NT2/D1 (cell line): ENCODE measurements at regions not wholly inside any gene's neighbourhood (a gene's known extent, or its start where the extent isn't known, plus 50 kb on each side); places are given as distances from the start of the nearest gene placed in this dataset.
A peak's percentile ranks its signal among the peaks of the same experiment; 100 is the strongest.

Source experiments
- DNase-seq: peaks from one replicate; pipeline ENCODE4 v3.0.0-alpha.2; 2011; ENCODE audit warnings: low read depth, low spot score
- H3K27me3 ChIP-seq: 2 replicates; pipeline ENCODE4 v1.6.0; 2011; ENCODE audit warnings: mild to moderate bottlenecking; ENCODE audit not compliant: insufficient read length, insufficient read depth
- H3K36me3 ChIP-seq: 2 replicates; pipeline ENCODE4 v1.6.1; 2011; ENCODE audit warnings: mild to moderate bottlenecking, low read length, mixed read lengths; ENCODE audit not compliant: insufficient read depth, insufficient read length
- H3K4me1 ChIP-seq: 2 replicates; pipeline ENCODE4 v1.5.1; 2011; ENCODE audit not compliant: insufficient read depth, insufficient read length
- H3K4me3 ChIP-seq: 2 replicates; pipeline ENCODE4 v1.5.1; 2011; ENCODE audit warnings: low read depth; ENCODE audit not compliant: insufficient read length
- H3K9ac ChIP-seq: 2 replicates; pipeline ENCODE4 v1.6.0; 2011; ENCODE audit warnings: low read depth; ENCODE audit not compliant: insufficient read length
- H3K9me3 ChIP-seq: 2 replicates; pipeline ENCODE4 v1.5.1; 2011; ENCODE audit warnings: mild to moderate bottlenecking, low read length; ENCODE audit not compliant: insufficient read depth
- SUZ12 ChIP-seq: IDR thresholded peaks from 2 replicates; pipeline ENCODE4 v1.6.1; 2011; ENCODE audit not compliant: insufficient read length, insufficient read depth; ENCODE audit errors: extremely low read depth
- YY1 ChIP-seq: IDR thresholded peaks from 2 replicates; pipeline ENCODE4 v1.6.1; 2011; ENCODE audit not compliant: insufficient read length, insufficient read depth
- ZNF274 ChIP-seq: IDR thresholded peaks from 2 replicates; pipeline ENCODE4 v1.6.1; 2011; ENCODE audit warnings: mild to moderate bottlenecking, low read depth, low read length

DNA sequence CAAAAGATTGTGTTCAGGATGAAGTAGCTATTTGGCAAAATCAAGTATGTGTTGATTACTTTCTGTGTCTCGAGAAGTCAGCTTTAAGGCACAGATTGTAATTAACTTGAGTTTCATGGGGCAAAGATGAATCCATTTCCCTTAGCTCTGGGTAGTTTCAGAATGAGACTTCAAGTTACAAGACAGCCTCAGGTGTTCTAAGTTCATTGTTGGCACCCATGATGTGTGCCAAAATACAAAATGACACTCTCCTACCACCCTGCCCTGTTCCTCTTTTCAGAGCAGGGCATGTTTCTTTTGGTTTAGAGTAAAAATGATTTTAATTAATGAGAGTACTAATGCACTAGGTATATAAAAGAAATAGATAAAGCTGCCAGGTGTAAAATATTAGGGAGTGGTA lies 797.6 kb upstream of the POT1 start:
- TF ChIP-seq SUZ12 = no peak
- Histone ChIP-seq H3K27me3 (no peaks in the 10 kb centered on the region), H3K36me3 (no peaks in the 10 kb centered on the region), H3K9ac (no peak overlapping the region), H3K4me1 (no peaks in the 10 kb centered on the region), H3K4me3 (no peak overlapping the region), H3K9me3 (no peaks in the 10 kb centered on the region)
- no peak for DNase-seq

DNA sequence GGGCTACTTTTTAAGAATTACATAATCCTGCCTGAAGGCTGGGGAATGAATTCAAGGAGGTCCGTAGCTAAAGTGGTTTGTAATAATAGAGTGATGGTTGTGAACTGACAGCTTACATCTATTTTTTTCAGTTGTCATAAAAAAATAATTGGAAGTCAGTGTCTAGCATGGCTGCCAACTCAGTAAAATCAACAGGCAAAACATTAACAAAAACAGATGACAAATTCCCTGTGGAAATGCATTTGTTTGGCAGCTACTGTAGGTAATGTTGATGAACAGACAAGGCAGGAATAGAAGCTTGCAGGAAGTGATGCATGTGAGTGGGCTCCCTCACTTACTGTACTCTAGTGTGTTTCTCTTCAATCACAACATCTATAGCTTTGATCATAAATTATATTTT lies 766.0 kb upstream of the POT1 start:
- no peaks in the 10 kb centered on the region for H3K9me3 ChIP-seq
- TF ChIP-seq SUZ12 = no peak
- no peak for TF ChIP-seq YY1
- TF ChIP-seq ZNF274 = no peak
- no peak overlapping the region for H3K9ac ChIP-seq
- H3K27me3 ChIP-seq = no peaks in the 10 kb centered on the region
- DNase-seq = no peak
- no peaks in the 10 kb centered on the region for H3K4me1 ChIP-seq
- H3K36me3 ChIP-seq = no peaks in the 10 kb centered on the region
- no peak overlapping the region for H3K4me3 ChIP-seq

DNA sequence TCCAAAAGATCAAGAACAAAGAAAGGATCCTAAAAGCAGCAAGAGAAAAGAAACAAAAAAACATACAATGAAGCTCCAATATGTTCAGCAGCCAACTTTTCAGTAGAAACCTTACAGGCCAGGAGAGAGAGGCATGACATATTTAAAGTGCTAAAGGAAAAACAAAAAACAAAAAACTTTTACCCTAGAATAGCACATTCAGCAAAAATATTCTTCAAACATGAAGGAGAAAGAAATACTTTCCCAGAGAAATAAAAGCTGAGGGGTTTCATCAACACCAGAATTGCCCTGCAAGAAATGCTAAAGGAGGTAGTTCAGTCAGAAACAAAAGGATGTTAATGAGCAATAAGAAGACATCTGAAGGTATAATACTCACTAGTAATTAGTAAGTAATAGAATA lies 753.5 kb upstream of the POT1 start:
- no peaks in the 10 kb centered on the region for H3K36me3 ChIP-seq
- H3K4me3 ChIP-seq = no peak overlapping the region
- H3K9ac ChIP-seq = no peak overlapping the region
- DNase-seq = no peak
- TF ChIP-seq SUZ12 (no peak), ZNF274 (no peak), YY1 (no peak)
- no peaks in the 10 kb centered on the region for H3K9me3 ChIP-seq
- H3K4me1 ChIP-seq = no peaks in the 10 kb centered on the region
- H3K27me3 ChIP-seq = no peaks in the 10 kb centered on the region

DNA sequence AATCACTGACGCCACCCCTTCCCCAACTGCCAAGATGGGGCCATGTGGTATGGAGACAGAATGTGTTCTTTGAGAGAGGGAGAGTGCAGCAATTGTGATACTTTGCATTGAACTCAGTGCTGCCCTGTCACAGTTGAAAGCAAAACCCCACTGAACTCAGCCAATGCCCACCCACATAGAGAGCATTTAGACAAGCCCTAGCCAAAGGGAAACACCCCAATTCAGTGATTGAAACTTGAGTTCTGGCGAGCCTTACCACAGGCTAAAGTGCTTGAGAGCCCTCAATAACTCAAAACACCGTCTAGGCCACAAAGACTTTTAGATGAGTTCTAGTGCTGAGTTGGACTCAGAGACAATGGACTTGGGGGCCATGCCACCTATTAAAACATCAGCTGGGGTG lies 751.9 kb upstream of the POT1 start:
- no peak for DNase-seq
- Histone ChIP-seq H3K4me1 (no peaks in the 10 kb centered on the region), H3K4me3 (no peak overlapping the region), H3K9me3 (no peaks in the 10 kb centered on the region), H3K9ac (no peak overlapping the region), H3K36me3 (no peaks in the 10 kb centered on the region), H3K27me3 (no peaks in the 10 kb centered on the region)
- TF ChIP-seq YY1 (no peak), SUZ12 (no peak), ZNF274 (no peak)

DNA sequence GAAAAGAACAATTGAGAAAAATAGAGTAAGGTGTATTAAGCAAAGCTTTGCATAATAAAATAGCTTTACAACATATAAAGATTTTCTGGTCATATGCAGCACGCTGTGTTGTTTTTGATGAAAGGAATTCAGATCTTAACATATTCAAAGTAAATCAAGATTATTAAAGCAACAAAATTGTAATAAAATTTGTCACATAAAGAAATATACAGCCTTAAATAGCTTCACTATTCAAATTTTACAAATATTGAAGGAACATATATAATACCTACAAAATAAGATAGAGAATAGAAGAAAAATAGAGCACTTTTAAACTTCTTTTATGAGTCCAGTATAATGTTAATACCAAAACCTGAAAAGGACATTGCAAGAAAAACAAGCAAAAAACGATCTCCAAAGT lies 749.1 kb upstream of the POT1 start:
- DNase-seq = no peak
- H3K27me3 ChIP-seq = no peaks in the 10 kb centered on the region
- H3K4me1 ChIP-seq = no peaks in the 10 kb centered on the region
- no peaks in the 10 kb centered on the region for H3K36me3 ChIP-seq
- no peak overlapping the region for H3K9ac ChIP-seq
- TF ChIP-seq SUZ12 (no peak), YY1 (no peak), ZNF274 (no peak)
- no peaks in the 10 kb centered on the region for H3K9me3 ChIP-seq
- no peak overlapping the region for H3K4me3 ChIP-seq

DNA sequence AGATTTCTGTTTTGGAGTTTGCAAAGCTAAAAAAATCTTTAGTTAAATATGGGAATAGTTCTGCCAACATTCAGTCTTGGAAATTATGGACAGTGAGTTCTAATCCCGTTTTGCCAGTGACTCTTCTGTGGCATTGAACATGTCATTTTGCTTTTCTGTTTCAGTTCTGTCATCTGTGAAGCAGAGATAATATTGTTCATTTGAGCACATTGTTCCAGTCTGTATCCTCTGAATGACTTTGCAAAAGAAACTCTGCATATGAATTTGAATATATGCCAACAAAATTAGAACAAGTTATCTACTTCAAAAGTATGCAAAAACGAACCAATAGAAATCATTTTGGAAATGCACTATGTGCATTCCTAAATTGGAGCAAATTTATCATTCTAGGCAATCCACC lies 746.0 kb upstream of the POT1 start:
- H3K36me3 ChIP-seq = no peaks in the 10 kb centered on the region
- no peaks in the 10 kb centered on the region for H3K9me3 ChIP-seq
- no peak overlapping the region for H3K9ac ChIP-seq
- no peak overlapping the region for H3K4me3 ChIP-seq
- TF ChIP-seq ZNF274 (no peak), YY1 (no peak), SUZ12 (no peak)
- H3K4me1 ChIP-seq = no peaks in the 10 kb centered on the region
- no peak for DNase-seq
- H3K27me3 ChIP-seq = no peaks in the 10 kb centered on the region

DNA sequence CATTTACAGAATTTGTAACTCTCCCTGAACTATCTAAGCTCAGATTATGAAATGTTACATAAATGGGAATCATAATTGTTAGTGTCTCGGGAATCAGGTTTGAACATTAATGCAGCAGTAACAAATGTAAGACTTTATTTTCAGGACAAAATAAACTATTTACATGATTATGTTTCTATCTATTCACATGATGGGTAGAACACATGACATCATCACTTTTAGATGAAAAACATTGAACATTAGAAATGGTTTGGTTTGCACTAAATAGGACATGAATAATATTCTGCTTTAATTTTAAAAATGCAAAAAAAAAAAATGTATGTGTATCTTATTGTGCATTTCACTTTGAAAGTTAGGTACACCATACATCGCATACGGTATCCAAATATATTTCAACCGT lies 745.5 kb upstream of the POT1 start:
- Histone ChIP-seq H3K27me3 (no peaks in the 10 kb centered on the region), H3K9ac (no peak overlapping the region), H3K4me1 (no peaks in the 10 kb centered on the region), H3K9me3 (no peaks in the 10 kb centered on the region), H3K4me3 (no peak overlapping the region), H3K36me3 (no peaks in the 10 kb centered on the region)
- DNase-seq = no peak
- TF ChIP-seq YY1 (no peak), SUZ12 (no peak), ZNF274 (no peak)

DNA sequence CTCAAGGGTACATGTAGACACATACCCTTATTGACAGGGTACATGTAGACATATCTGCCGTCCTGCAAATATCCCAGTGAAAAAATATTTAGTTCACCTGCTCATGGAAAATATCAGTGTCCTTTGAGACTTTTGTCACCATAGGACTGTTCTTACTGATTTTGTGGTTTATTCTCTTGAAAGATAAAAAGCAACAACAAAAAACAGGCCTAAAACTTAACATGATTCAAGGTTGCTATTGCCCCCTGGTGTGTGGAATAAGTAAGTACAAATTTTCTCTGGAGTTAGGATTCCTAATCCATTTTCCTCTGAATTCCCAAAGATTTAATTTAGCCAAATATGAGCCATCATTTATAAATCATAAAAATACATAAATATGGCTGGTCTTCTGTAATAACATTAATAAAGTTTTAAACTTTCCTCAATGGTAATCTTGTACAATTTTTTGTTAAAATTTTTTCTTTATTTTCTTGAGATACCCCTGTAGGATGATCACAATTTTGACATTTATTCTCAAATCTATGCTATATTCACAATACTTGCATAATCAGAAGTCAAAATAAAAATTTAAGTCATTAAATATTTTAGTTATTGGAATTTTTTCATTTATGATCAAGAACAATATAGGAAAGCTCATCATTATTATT lies 741.4 kb upstream of the POT1 start:
- no peak for TF ChIP-seq ZNF274
- TF ChIP-seq YY1 = no peak
- no peak for TF ChIP-seq SUZ12
- Histone ChIP-seq H3K4me3 (no peak overlapping the region), H3K9me3 (no peaks in the 10 kb centered on the region), H3K36me3 (no peaks in the 10 kb centered on the region), H3K9ac (no peak overlapping the region), H3K27me3 (no peaks in the 10 kb centered on the region), H3K4me1 (no peaks in the 10 kb centered on the region)
- peak; percentile 11 for DNase-seq
